Activated T-cell treated with anti-CD3 and anti-CD28 coated beads for 1 hour (primary cell): ENCODE measurements at regions not wholly inside any gene's neighbourhood (a gene's known extent, or its start where the extent isn't known, plus 50 kb on each side); places are given as distances from the start of the nearest gene placed in this dataset.
"Not testable (repeated sequence)": the region's sequence is repeated elsewhere in the genome, so short reads cannot be mapped to it uniquely, and the experiment has no call there.

Experiments
- DNase-seq: peaks from one replicate; pipeline ENCODE4 v3.0.0-alpha.2; 2020; ENCODE audit warnings: low read depth

- DNase-seq = not testable (repeated sequence)
These were observed 85.6 kb downstream of the OR2B2 start for GRCh38 chr6:27826612-27826985.

- not testable (repeated sequence) for DNase-seq
These were observed 86.2 kb downstream of the OR2B2 start for GRCh38 chr6:27825848-27826611.

- no peak for DNase-seq
These were observed 87.0 kb downstream of the OR2B2 start for GRCh38 chr6:27825025-27825793.

- DNase-seq = not testable (repeated sequence)
These were observed 87.8 kb downstream of the OR2B2 start for GRCh38 chr6:27824211-27825024.

- not testable (repeated sequence) for DNase-seq
These were observed 88.4 kb downstream of the OR2B2 start for GRCh38 chr6:27823714-27824210.

- no peak for DNase-seq
These were observed 95.3 kb downstream of the OR2B2 start for GRCh38 chr6:27816906-27817305.

- DNase-seq = no peak
These were observed 97.4 kb downstream of the OR2B2 start for GRCh38 chr6:27814665-27815424.

- not testable (repeated sequence) for DNase-seq
These were observed 97.9 kb downstream of the OR2B2 start for GRCh38 chr6:27814415-27814664.

- no peak for DNase-seq
These were observed 99.2 kb downstream of the OR2B2 start for GRCh38 chr6:27812805-27813492.

GRCh38 chr6:27812078-27812804, 100.0 kb downstream of the OR2B2 start:
- DNase-seq = no peak

GRCh38 chr6:27811451-27811772, 100.8 kb downstream of the OR2B2 start:
- no peak for DNase-seq

- DNase-seq = no peak
These were observed 101.3 kb downstream of the OR2B2 start for GRCh38 chr6:27810768-27811450.

- DNase-seq = peak; percentile 59
These were observed 102.0 kb downstream of the OR2B2 start for GRCh38 chr6:27809939-27810767.

GRCh38 chr6:27809067-27809938, 102.9 kb downstream of the OR2B2 start:
- no peak for DNase-seq

- DNase-seq = not testable (repeated sequence)
These were observed 103.7 kb downstream of the OR2B2 start for GRCh38 chr6:27808242-27809066.

GRCh38 chr6:27807441-27808241, 104.6 kb downstream of the OR2B2 start:
- DNase-seq = not testable (repeated sequence)
